ENCODE measurements at regions not wholly inside any gene's neighbourhood (a gene's known extent, or its start where the extent isn't known, plus 50 kb on each side); places are given as distances from the start of the nearest gene placed in this dataset.

- dilution Hi-C loops (cut with MboI; ENCODE audit: extremely low pct_ligation_motif_present, low sequenced_read_pairs), result no loop called here
- no TSS peak for BruUV-seq (replicated peaks)
Measured at GRCh38 chr17:79372470-79373238, 238.2 kb downstream of the RBFOX3 start.

More at GRCh38 chr17:79372470-79373238, 238.2 kb downstream of the RBFOX3 start:
- intact Hi-C loops (cut with micrococcal nuclease), result no loop called here
- H3K27me3 ChIP-seq (ENCODE audit: control insufficient read depth in 2 of 2, insufficient read depth in 2 of 2, low read length in 2 of 2), result no peaks in the 10 kb centered on the region
- no peak overlapping the region for H3K4me3 ChIP-seq (replicated peaks in 1 of 3; ENCODE audit: insufficient read depth in 1 of 3, low read depth in 1 of 3, low read length in 3 of 3)
- H3K9ac ChIP-seq (replicated peaks; ENCODE audit: extremely low read depth, insufficient read depth, low read length), result no peak overlapping the region
- DNase-seq (ENCODE audit: low read depth, low spot score) (no peak), FAIRE-seq (no peak)
- no peaks in the 10 kb centered on the region for H3K9me3 ChIP-seq (replicated peaks; ENCODE audit: control insufficient read depth, insufficient read depth, low read length)
- no peaks in the 10 kb centered on the region for H3K9me1 ChIP-seq (replicated peaks; ENCODE audit: control insufficient read depth, extremely low read depth, insufficient read depth, low read length)
- H2AFZ ChIP-seq (ENCODE audit: low read depth, low read length), result no peak overlapping the region
- CTCF ChIA-PET, result interaction anchor here (0.8 kb wide), 1 partner anchor 19 kb away, joined by 3 read pairs; no protein-coding TSS in a partner anchor
- H3K4me2 ChIP-seq (ENCODE audit: insufficient read depth, low read length), result no peak overlapping the region
- TF ChIP-seq POLR2A (IDR thresholded peaks at IDR 0.05; ENCODE audit: low read depth, low read length) (no peak), FOS (IDR thresholded peaks at IDR 0.05; ENCODE audit: borderline replicate concordance, insufficient read depth, low read length) (no peak), POLR2AphosphoS5 (IDR thresholded peaks at IDR 0.05; ENCODE audit: insufficient read depth, low read depth, low read length) (no peak), GATA2 (IDR thresholded peaks at IDR 0.05; ENCODE audit: insufficient read depth, insufficient read length, low read depth, low read length) (no peak), EZH2 (IDR thresholded peaks at IDR 0.05; ENCODE audit: borderline replicate concordance, low read depth, low read length, severe bottlenecking) (no peak), MYC (IDR thresholded peaks at IDR 0.05; ENCODE audit: low read depth, low read length) (no peak), CTCF (IDR thresholded peaks at IDR 0.05; ENCODE audit: extremely low read depth in 1 of 2, insufficient read depth in 1 of 2, low read depth in 1 of 2, low read length in 2 of 2) (no peak), MAX (IDR thresholded peaks at IDR 0.05; ENCODE audit: insufficient read depth, insufficient read length) (no peak), JUN (IDR thresholded peaks at IDR 0.05; ENCODE audit: borderline replicate concordance, insufficient read depth, insufficient read length, low read depth) (no peak)
- no peaks in the 10 kb centered on the region for H4K20me1 ChIP-seq (replicated peaks; ENCODE audit: control insufficient read depth, extremely low read depth, insufficient read depth, low read length)
- H3K36me3 ChIP-seq (ENCODE audit: control insufficient read depth in 2 of 2, extremely low read depth in 1 of 2, insufficient read depth in 2 of 2, low read length in 2 of 2), result no peaks in the 10 kb centered on the region
- no peak overlapping the region for H3K27ac ChIP-seq (ENCODE audit: insufficient read depth, low read depth, low read length)
- no peaks in the 10 kb centered on the region for H3K4me1 ChIP-seq (ENCODE audit: control insufficient read depth, extremely low read depth, insufficient read depth, low read length)
- no peaks in the 10 kb centered on the region for H3K79me2 ChIP-seq (ENCODE audit: control insufficient read depth, insufficient read depth, low read length)
- POLR2A ChIA-PET, result no interaction called here
